Testis (tissue), 2 donors: ENCODE measurements at regions not wholly inside any gene's neighbourhood (a gene's known extent, or its start where the extent isn't known, plus 50 kb on each side); places are given as distances from the start of the nearest gene placed in this dataset.

ENCODE experiments used
- POLR2A ChIP-seq: fragments of 450-650 bp; IDR thresholded peaks from one replicate; pipeline ENCODE4 v1.6.1; 2017; ENCODE audit warnings: antibody characterized with exemption, mild to moderate bottlenecking, moderate library complexity
- TF ChIP-seq, protein P1 (sequence below), 3 experiments: fragments of 450-650 bp in 2 of 3; fragments of 200-600 bp in 1 of 3; sonication (generic) in 1 of 3; IDR thresholded peaks; one replicate each; pipeline ENCODE4 v1.5.1; 2016 to 2019; ENCODE audit warnings: antibody characterized with exemption in 3 of 3, mild to moderate bottlenecking in 2 of 3, moderate library complexity in 1 of 3

- no peak for TF ChIP-seq POLR2A
- TF ChIP-seq, protein P1, sequence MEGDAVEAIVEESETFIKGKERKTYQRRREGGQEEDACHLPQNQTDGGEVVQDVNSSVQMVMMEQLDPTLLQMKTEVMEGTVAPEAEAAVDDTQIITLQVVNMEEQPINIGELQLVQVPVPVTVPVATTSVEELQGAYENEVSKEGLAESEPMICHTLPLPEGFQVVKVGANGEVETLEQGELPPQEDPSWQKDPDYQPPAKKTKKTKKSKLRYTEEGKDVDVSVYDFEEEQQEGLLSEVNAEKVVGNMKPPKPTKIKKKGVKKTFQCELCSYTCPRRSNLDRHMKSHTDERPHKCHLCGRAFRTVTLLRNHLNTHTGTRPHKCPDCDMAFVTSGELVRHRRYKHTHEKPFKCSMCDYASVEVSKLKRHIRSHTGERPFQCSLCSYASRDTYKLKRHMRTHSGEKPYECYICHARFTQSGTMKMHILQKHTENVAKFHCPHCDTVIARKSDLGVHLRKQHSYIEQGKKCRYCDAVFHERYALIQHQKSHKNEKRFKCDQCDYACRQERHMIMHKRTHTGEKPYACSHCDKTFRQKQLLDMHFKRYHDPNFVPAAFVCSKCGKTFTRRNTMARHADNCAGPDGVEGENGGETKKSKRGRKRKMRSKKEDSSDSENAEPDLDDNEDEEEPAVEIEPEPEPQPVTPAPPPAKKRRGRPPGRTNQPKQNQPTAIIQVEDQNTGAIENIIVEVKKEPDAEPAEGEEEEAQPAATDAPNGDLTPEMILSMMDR (IDR thresholded peaks at IDR 0.05) = no peak
Observed at GRCh38 chr15:77839456-77839855, 206.7 kb upstream of the LINGO1 start.
